Panc1 (cell line): ENCODE measurements at regions not wholly inside any gene's neighbourhood (a gene's known extent, or its start where the extent isn't known, plus 50 kb on each side); places are given as distances from the start of the nearest gene placed in this dataset.

Experiments
- ATAC-seq: fragments of 200-7000 bp; cut with Tn5 transposase; 2 replicates; pipeline ENCODE4 v1.9.1; 2020; ENCODE audit warnings: mild to moderate bottlenecking, moderate library complexity
- BruUV-seq: library from RNA; stranded (reverse); fragments of 400-500 nt; replicated peaks from 2 replicates; lab custom pipeline; 2021; lab: Mats Ljungman, UMichigan
- CTCF ChIA-PET: fragments of 300-600 bp; sonication (Branson Sonifier 250); formaldehyde crosslinking; loops from one replicate; lab custom pipeline; 2022; ENCODE audit warnings: antibody characterized with exemption; lab: Charles Lee
- POLR2A ChIA-PET: fragments of 300-600 bp; sonication (Branson Sonifier 250); formaldehyde crosslinking; loops from one replicate; lab custom pipeline; 2022; ENCODE audit warnings: antibody characterized with exemption; lab: Charles Lee
- DNase-seq: peaks from one replicate; pipeline ENCODE4 v3.0.0-alpha.2; 2010; ENCODE audit warnings: low read depth, low spot score
- H3K27ac ChIP-seq: 2 replicates; pipeline ENCODE4 v1.5.1; 2011; ENCODE audit warnings: mild to moderate bottlenecking, low read length, inconsistent platforms
- H3K27me3 ChIP-seq: fragments of 200-500 bp; sonication (Bioruptor generic); 2 replicates; pipeline ENCODE4 v1.6.0; 2014; ENCODE audit warnings: low read length, inconsistent platforms; ENCODE audit not compliant: control insufficient read depth, insufficient read depth
- H3K36me3 ChIP-seq: fragments of 200-500 bp; sonication (Bioruptor generic); 2 replicates; pipeline ENCODE4 v1.5.1; 2014; ENCODE audit warnings: inconsistent platforms, mild to moderate bottlenecking, low read length, moderate library complexity; ENCODE audit not compliant: control insufficient read depth, insufficient read depth
- H3K4me1 ChIP-seq: 2 replicates; pipeline ENCODE4 v1.5.1; 2011; ENCODE audit warnings: inconsistent platforms, mild to moderate bottlenecking, low read length, moderate library complexity; ENCODE audit not compliant: control insufficient read depth, insufficient read depth
- H3K4me3 ChIP-seq, 2 experiments: 2 replicates each; pipeline ENCODE4 v1.5.1; 2011 to 2012; ENCODE audit warnings: low read depth in 2 of 2, low read length in 2 of 2, mild to moderate bottlenecking in 2 of 2, inconsistent platforms in 1 of 2, moderate library complexity in 1 of 2
- H3K9me3 ChIP-seq: fragments of 200-500 bp; sonication (Bioruptor generic); 2 replicates; pipeline ENCODE4 v1.5.1; 2014; ENCODE audit warnings: low read depth, mild to moderate bottlenecking, inconsistent platforms, low read length, moderate library complexity; ENCODE audit not compliant: control insufficient read depth, insufficient read depth
- CTCF ChIP-seq: fragments of 450-650 bp; IDR thresholded peaks from 2 replicates; pipeline ENCODE4 v1.5.1; 2017; ENCODE audit warnings: mild to moderate bottlenecking
- POLR2AphosphoS5 ChIP-seq: IDR thresholded peaks from 2 replicates; pipeline ENCODE4 v1.6.1; 2012; ENCODE audit warnings: mild to moderate bottlenecking, low read depth, low read length, moderate library complexity
- SIN3A ChIP-seq: IDR thresholded peaks from 2 replicates; pipeline ENCODE4 v1.6.1; 2012; ENCODE audit warnings: low read depth, mild to moderate bottlenecking, low read length, moderate library complexity, borderline replicate concordance; ENCODE audit not compliant: insufficient read depth
- TCF7L2 ChIP-seq: IDR thresholded peaks from 2 replicates; pipeline ENCODE4 v1.6.1; 2011; ENCODE audit warnings: mild to moderate bottlenecking, low read depth, low read length, inconsistent platforms
- in situ Hi-C: cut with HindIII; loops from 2 replicates; pipeline ENCODE4 v1.10.0; 2016; ENCODE audit warnings: low sequenced_read_pairs, low pct_unique_long_range_greater_than_20kb
- intact Hi-C: fragments of 100-400 bp; cut with micrococcal nuclease; formaldehyde crosslinking; loops from one replicate; pipeline ENCODE4 v1.10.0; 2022; ENCODE audit not compliant: unreplicated experiment
- TF ChIP-seq, protein P1 (sequence below), 2 experiments: IDR thresholded peaks; 2 replicates each; pipeline ENCODE4 v1.6.1; 2011 to 2012; ENCODE audit warnings: low read depth in 2 of 2, control low read depth in 1 of 2, low read length in 1 of 2, mild to moderate bottlenecking in 1 of 2, moderate library complexity in 1 of 2; ENCODE audit not compliant: insufficient read depth in 1 of 2

GRCh38 chr14:76574416-76575095, 186.7 kb upstream of the VASH1 start:
- no TSS peak for BruUV-seq
- Histone ChIP-seq H3K4me1 (no peaks in the 10 kb centered on the region), H3K36me3 (no peaks in the 10 kb centered on the region), H3K9me3 (no peaks in the 10 kb centered on the region), H3K4me3 (no peak overlapping the region), H3K27me3 (no peaks in the 10 kb centered on the region; the same call in 1 of the 2 replicates), H3K27ac (no peak overlapping the region)
- TF ChIP-seq, protein P1, sequence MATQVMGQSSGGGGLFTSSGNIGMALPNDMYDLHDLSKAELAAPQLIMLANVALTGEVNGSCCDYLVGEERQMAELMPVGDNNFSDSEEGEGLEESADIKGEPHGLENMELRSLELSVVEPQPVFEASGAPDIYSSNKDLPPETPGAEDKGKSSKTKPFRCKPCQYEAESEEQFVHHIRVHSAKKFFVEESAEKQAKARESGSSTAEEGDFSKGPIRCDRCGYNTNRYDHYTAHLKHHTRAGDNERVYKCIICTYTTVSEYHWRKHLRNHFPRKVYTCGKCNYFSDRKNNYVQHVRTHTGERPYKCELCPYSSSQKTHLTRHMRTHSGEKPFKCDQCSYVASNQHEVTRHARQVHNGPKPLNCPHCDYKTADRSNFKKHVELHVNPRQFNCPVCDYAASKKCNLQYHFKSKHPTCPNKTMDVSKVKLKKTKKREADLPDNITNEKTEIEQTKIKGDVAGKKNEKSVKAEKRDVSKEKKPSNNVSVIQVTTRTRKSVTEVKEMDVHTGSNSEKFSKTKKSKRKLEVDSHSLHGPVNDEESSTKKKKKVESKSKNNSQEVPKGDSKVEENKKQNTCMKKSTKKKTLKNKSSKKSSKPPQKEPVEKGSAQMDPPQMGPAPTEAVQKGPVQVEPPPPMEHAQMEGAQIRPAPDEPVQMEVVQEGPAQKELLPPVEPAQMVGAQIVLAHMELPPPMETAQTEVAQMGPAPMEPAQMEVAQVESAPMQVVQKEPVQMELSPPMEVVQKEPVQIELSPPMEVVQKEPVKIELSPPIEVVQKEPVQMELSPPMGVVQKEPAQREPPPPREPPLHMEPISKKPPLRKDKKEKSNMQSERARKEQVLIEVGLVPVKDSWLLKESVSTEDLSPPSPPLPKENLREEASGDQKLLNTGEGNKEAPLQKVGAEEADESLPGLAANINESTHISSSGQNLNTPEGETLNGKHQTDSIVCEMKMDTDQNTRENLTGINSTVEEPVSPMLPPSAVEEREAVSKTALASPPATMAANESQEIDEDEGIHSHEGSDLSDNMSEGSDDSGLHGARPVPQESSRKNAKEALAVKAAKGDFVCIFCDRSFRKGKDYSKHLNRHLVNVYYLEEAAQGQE (IDR thresholded peaks at IDR 0.05; ENCODE audit: insufficient read depth in 1 of 2, low read depth in 2 of 2, low read length in 1 of 2), result no peak
- TF ChIP-seq CTCF, result no peak
- TF ChIP-seq TCF7L2, result no peak
- TF ChIP-seq POLR2AphosphoS5, result no peak
- TF ChIP-seq SIN3A, result no peak
- ChIA-PET CTCF (no interaction called here), POLR2A (no interaction called here)
- in situ Hi-C loops, result no loop called here
- intact Hi-C loops, result no loop called here
- DNase-seq, result no peak
- no peak for ATAC-seq

DNA sequence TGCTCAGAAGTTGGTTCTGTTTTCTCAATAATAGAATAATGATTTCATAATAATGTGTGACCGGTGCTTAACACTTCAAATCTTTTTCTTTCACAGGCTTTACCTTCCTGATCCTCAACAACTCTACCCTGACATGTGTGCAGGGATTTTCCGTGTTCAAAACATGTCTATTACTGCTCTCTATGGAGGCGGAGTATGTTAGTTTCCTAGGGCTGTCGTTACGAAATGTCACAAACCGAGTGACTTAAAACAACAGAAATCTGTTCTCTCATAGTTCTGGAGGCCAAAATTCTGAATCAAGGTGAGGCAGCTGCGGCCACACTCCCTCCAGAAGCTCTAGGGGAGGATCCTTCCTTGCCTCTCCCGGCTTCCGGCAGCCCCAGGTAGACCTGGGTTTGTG, 186.2 kb upstream of the VASH1 start:
- Histone ChIP-seq H3K9me3 (no peaks in the 10 kb centered on the region), H3K4me3 (no peak overlapping the region), H3K36me3 (no peaks in the 10 kb centered on the region), H3K4me1 (no peaks in the 10 kb centered on the region), H3K27ac (no peak overlapping the region), H3K27me3 (no peaks in the 10 kb centered on the region; the same call in 1 of the 2 replicates)
- DNase-seq (no peak), ATAC-seq (no peak)
- ChIA-PET POLR2A (no interaction called here), CTCF (no interaction called here)
- in situ Hi-C loops (no loop called here), intact Hi-C loops (no loop called here)
- BruUV-seq, result no TSS peak
- TF ChIP-seq, protein P1 (IDR thresholded peaks at IDR 0.05; ENCODE audit: insufficient read depth in 1 of 2, low read depth in 2 of 2, low read length in 1 of 2), result no peak
- TF ChIP-seq TCF7L2, result no peak
- no peak for TF ChIP-seq SIN3A
- TF ChIP-seq POLR2AphosphoS5, result no peak
- TF ChIP-seq CTCF, result no peak
